ENCODE measurements at regions not wholly inside any gene's neighbourhood (a gene's known extent, or its start where the extent isn't known, plus 50 kb on each side); places are given as distances from the start of the nearest gene placed in this dataset.

DNA sequence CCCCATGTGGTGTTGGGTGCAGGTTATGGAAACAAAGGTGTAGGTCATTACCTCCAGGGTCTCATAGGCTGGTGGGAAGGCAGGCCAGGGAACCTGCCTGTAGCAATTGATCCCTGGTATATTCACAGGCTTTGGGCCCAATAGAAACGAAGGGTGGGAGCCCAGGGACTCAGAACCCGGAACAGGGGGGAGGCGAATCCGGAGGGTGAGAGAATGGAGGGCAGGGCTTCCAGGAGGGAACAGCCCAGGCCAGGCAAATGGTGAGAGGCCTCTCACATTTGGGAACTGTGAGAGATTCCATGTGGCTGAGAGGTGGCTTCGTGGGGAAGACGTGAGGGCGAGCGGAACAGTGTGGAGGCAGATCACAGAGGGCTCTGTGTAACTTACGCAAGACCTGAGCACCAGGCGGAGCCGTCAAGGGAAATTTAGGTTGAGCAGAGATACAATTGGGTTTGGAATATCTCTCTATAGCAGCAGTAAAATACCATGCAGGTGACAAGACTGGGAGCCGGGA, 267.1 kb downstream of the ERMARD start:
- ATAC-seq (replicated peaks; ENCODE audit: extremely low read depth, poor library complexity, severe bottlenecking), result no peak
- no peak for DNase-seq (ENCODE audit: low spot score in 2 of 2)
- H3K36me3 Mint-ChIP-seq (ENCODE audit: insufficient read depth), result no peaks in the 10 kb centered on the region
- H3K27me3 Mint-ChIP-seq, result peaks cover 64% of the 10 kb centered on the region
- H3K27ac Mint-ChIP-seq (ENCODE audit: low read depth), result no peak overlapping the region
- H3K4me1 Mint-ChIP-seq, result no peaks in the 10 kb centered on the region
- no peak overlapping the region for H3K4me3 Mint-ChIP-seq
- H3K9me3 Mint-ChIP-seq, result no peaks in the 10 kb centered on the region

DNA sequence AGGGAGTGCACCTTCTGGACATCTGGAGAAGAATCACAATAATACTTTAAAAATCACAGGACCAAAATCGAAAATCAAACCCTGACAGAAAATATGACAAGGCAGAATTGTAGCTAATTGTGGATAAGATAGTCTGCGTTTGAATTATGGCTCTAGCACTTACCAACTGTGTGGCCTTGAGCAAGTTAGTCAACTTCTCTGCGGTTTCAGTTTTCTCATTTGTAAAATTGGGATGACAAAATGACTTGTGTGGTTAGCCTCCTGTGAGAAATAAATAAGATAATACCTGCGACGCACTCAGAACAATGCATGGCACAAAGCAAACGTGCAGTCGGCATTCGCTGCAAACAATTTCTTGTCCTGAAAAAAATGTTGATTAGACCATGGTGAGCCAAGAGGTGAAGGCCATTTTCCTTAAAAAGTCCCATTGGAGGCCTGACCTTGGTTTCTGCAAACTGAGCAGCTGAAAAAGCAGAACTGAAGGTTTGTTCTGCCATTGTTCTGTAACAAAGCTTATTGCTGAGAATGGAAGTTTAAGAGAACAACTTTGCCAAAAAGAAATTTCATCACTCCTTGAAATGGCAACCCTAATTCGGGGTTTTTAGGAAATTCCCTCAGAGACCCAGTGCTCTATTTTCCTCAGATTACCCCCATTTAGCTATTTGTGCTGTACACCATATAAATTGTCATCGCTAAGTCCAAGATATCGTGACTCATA, 266.3 kb downstream of the ERMARD start:
- ATAC-seq (replicated peaks; ENCODE audit: extremely low read depth, poor library complexity, severe bottlenecking), result no peak
- no peak overlapping the region for H3K4me3 Mint-ChIP-seq
- DNase-seq (ENCODE audit: low spot score in 2 of 2), result no peak
- H3K4me1 Mint-ChIP-seq, result no peaks in the 10 kb centered on the region
- H3K9me3 Mint-ChIP-seq, result no peaks in the 10 kb centered on the region
- peaks cover 64% of the 10 kb centered on the region for H3K27me3 Mint-ChIP-seq
- H3K36me3 Mint-ChIP-seq (ENCODE audit: insufficient read depth), result no peaks in the 10 kb centered on the region
- H3K27ac Mint-ChIP-seq (ENCODE audit: low read depth), result no peak overlapping the region

DNA sequence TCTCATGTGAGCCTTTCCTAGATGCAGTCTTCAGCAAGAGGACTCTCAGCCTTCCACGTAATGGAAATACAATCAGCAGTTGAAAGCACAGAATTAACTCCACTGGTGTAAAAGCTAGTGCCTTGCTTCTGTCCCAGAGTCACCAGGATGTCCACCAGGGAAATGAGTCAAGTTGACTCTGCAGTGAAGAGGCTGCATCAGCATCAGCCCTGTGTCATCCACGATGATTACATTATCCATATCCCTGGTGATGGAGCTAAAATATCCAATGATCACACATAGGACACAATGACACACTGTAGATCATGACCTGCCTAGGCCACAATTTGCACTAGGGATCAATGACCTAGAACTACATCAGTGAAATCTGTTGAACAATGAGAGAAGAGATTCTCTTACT, 262.4 kb downstream of the ERMARD start:
- Mint-ChIP-seq H3K9me3 (no peaks in the 10 kb centered on the region), H3K27ac (ENCODE audit: low read depth) (no peak overlapping the region), H3K27me3 (peaks cover 57% of the 10 kb centered on the region), H3K36me3 (ENCODE audit: insufficient read depth) (no peaks in the 10 kb centered on the region), H3K4me1 (no peaks in the 10 kb centered on the region), H3K4me3 (no peak overlapping the region)
- no peak for DNase-seq (ENCODE audit: low spot score in 2 of 2)
- no peak for ATAC-seq (replicated peaks; ENCODE audit: extremely low read depth, poor library complexity, severe bottlenecking)

DNA sequence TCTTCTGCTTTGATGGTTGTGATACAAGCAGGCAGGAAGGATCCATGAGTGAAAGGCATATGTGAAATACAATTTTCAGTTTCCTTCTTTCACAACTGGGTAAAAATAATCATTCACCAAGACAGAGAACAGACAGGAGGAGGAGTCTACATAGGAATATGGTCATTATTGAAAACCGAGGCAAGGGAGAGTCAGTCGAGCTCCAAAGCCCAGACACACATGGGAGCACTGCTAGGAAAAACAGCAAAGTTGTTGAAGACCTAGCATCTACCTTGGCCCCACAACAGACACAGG, 260.6 kb downstream of the ERMARD start:
- ATAC-seq (replicated peaks; ENCODE audit: extremely low read depth, poor library complexity, severe bottlenecking) (no peak), DNase-seq (ENCODE audit: low spot score in 2 of 2) (no peak)
- Mint-ChIP-seq H3K36me3 (ENCODE audit: insufficient read depth) (no peaks in the 10 kb centered on the region), H3K4me3 (no peak overlapping the region), H3K4me1 (no peaks in the 10 kb centered on the region), H3K9me3 (no peaks in the 10 kb centered on the region), H3K27ac (ENCODE audit: low read depth) (no peak overlapping the region), H3K27me3 (peaks cover 51% of the 10 kb centered on the region)

DNA sequence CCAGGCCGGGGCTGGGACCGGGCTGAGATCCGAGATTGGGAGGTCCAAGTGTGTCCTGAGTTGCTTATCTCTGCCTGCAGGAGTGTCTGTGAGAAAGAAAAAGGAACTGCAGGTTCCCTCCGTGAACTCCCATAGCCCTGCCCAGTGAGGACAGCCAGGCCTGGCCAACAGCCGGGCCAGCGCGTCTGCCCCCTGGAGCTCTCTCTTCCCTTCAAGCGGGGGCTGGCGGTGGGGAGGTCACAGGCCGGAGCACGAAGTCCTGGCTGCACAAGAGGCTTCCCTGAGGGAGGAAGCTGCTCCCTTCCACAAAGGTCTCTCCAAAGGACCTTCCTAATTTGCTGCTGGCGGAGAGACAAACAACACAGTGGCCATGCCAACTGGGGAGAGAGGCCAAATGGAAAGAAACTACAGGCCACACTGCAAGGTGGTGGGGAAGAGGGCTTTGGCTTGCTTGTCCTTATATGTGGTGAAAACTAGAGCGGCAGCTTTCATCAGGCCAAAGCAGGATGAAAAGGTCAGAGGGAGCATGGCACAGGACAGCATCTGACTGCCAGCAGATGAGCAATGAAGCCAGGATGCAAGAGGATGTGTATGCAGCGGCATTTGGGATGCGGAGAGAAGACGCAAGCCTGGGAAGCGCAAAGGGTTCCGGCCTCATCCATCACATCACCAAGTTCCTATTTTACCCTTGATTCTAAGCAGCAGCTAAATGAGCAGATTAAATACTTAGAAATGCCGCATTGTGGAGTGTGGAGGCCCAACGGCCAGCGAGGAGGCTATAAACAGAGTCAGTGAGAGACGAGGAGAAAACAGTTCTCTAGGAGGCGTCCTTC, 260.0 kb downstream of the ERMARD start:
- no peaks in the 10 kb centered on the region for H3K36me3 Mint-ChIP-seq (ENCODE audit: insufficient read depth)
- peaks cover 51% of the 10 kb centered on the region for H3K27me3 Mint-ChIP-seq
- DNase-seq (ENCODE audit: low spot score in 2 of 2) (no peak), ATAC-seq (replicated peaks; ENCODE audit: extremely low read depth, poor library complexity, severe bottlenecking) (no peak)
- no peaks in the 10 kb centered on the region for H3K4me1 Mint-ChIP-seq
- no peaks in the 10 kb centered on the region for H3K9me3 Mint-ChIP-seq
- H3K27ac Mint-ChIP-seq (ENCODE audit: low read depth), result no peak overlapping the region
- no peak overlapping the region for H3K4me3 Mint-ChIP-seq

DNA sequence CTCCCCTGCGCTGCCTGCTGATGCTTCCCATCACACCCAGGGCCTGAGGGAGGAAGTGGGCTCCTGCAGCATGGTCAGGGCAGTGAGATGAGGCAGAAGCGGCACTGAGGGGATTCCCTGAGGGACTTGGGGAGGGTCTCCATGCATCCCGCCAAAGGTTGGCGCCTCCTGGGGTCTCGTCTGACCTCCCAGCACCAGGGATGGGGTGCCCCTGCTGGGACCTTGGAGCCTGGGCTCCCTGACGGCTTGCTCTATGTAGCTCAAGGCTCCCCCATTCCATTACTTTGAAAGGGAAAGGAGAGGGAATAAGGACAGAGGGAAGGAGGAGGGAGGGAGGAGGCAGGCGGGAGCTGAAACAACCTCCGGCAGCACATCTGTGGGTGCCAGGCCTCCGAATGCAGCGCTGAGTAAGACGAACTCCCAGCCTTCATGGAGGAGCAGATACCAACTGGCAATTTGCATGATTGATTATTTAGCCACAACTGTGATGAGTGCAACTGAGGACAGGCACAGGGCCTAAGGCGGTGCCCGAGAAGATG, 259.3 kb downstream of the ERMARD start:
- H3K36me3 Mint-ChIP-seq (ENCODE audit: insufficient read depth), result no peaks in the 10 kb centered on the region
- no peak for ATAC-seq (replicated peaks; ENCODE audit: extremely low read depth, poor library complexity, severe bottlenecking)
- no peaks in the 10 kb centered on the region for H3K4me1 Mint-ChIP-seq
- no peak overlapping the region for H3K4me3 Mint-ChIP-seq
- no peaks in the 10 kb centered on the region for H3K9me3 Mint-ChIP-seq
- H3K27ac Mint-ChIP-seq (ENCODE audit: low read depth), result no peak overlapping the region
- H3K27me3 Mint-ChIP-seq, result peaks cover 51% of the 10 kb centered on the region
- no peak for DNase-seq (ENCODE audit: low spot score in 2 of 2)

DNA sequence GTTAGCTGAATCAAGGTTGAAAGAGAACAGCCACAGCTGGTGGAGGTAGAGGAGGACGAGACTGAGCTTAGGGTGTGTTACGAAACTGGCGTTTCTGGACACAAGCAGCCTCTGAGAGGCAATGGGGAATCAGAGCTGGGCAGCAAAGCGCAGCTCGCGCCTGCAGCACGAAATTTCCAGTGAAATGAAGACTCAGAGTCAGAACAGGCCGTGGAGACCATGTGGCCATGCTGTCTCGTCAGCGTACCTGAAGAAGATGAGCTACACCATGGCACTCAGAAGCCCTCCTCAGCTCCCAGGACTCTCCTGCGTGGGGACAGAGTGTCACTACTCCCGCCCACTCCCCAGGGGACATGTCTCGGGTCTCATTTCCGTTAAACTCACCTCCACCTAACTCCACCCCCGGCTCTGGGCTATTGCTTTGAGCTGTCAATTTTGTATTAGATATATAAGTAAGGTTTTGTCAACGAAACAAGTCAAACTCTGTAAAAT, 256.9 kb downstream of the ERMARD start:
- Mint-ChIP-seq H3K9me3 (peaks cover 6% of the 10 kb centered on the region), H3K27me3 (peaks cover 32% of the 10 kb centered on the region), H3K4me1 (no peaks in the 10 kb centered on the region), H3K36me3 (ENCODE audit: insufficient read depth) (no peaks in the 10 kb centered on the region), H3K4me3 (no peak overlapping the region), H3K27ac (ENCODE audit: low read depth) (no peak overlapping the region)
- no peak for DNase-seq (ENCODE audit: low spot score in 2 of 2)
- no peak for ATAC-seq (replicated peaks; ENCODE audit: extremely low read depth, poor library complexity, severe bottlenecking)

DNA sequence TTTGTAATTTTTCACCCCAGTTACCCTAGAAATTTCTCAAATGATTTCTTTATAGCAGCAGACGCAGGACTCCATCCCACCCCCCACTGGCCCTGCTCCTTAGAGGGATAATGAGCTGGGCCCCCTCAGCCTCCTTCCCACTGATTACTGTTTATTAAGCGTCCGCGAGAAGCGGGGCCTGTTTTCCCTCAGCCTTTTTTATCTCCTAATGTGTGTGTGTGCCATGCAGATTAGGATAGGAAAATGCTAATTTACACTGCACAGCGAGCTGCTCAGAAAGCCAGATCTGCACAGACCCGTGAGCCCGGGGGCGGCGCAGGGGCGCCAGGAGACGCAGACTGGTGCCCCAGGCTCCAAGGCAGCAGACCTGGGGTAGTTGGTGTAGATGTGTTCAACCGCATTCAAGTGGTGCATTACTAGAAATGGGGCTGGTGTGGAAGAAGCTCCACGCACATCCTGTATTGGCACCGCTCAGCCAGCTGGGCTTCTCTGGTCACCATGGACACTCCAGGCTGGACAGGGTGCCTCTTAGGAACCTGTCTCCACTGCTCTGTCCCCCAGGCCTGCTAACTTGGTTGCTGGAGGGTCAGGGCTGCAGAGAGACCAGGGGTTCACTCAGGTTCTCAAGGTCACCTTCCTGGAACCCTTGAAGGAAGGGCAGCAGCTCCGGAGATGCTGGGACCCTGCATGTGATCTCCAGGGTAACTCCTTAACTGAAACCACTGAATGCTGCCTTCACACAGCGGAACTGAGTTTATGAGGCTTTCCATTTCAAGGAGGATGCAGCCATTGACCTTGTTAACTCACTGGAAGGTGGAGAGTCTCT, 256.3 kb downstream of the ERMARD start:
- ATAC-seq (replicated peaks; ENCODE audit: extremely low read depth, poor library complexity, severe bottlenecking), result no peak
- H3K4me3 Mint-ChIP-seq, result no peak overlapping the region
- H3K36me3 Mint-ChIP-seq (ENCODE audit: insufficient read depth), result no peaks in the 10 kb centered on the region
- H3K27me3 Mint-ChIP-seq, result peaks cover 32% of the 10 kb centered on the region
- peaks cover 6% of the 10 kb centered on the region for H3K9me3 Mint-ChIP-seq
- no peak overlapping the region for H3K27ac Mint-ChIP-seq (ENCODE audit: low read depth)
- DNase-seq (ENCODE audit: low spot score in 2 of 2), result no peak
- H3K4me1 Mint-ChIP-seq, result no peaks in the 10 kb centered on the region

DNA sequence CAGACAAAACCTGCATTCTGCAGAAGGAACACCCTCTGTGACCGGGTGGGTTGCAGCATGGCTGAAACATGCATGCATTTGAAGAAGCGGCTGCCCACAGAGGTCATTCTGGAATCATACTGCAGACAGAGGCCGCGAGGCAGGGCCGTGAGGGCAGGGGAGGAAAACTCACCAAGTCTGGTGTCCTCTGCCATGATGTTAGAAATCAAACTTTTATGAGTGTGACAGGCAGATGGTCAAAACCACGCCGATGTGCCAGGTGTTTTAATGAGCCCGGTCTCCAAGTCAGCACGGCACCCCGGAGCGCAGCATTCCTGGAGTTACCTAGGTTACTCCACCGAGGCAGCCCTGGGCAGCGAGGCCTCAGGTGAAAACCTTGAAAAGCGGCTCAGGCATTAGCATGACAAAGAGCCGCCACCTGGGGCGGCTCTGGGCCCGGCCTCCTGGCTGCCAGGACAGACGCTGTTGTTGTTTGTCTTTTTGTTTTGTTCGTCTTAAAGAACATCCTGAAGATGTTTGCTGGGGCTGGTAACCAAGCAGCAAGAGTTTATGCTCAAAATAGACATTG, 255.6 kb downstream of the ERMARD start:
- Mint-ChIP-seq H3K4me1 (no peaks in the 10 kb centered on the region), H3K27ac (ENCODE audit: low read depth) (no peak overlapping the region), H3K9me3 (peaks cover 6% of the 10 kb centered on the region), H3K36me3 (ENCODE audit: insufficient read depth) (no peaks in the 10 kb centered on the region), H3K27me3 (peaks cover 27% of the 10 kb centered on the region), H3K4me3 (no peak overlapping the region)
- DNase-seq (ENCODE audit: low spot score in 2 of 2) (no peak), ATAC-seq (replicated peaks; ENCODE audit: extremely low read depth, poor library complexity, severe bottlenecking) (no peak)

DNA sequence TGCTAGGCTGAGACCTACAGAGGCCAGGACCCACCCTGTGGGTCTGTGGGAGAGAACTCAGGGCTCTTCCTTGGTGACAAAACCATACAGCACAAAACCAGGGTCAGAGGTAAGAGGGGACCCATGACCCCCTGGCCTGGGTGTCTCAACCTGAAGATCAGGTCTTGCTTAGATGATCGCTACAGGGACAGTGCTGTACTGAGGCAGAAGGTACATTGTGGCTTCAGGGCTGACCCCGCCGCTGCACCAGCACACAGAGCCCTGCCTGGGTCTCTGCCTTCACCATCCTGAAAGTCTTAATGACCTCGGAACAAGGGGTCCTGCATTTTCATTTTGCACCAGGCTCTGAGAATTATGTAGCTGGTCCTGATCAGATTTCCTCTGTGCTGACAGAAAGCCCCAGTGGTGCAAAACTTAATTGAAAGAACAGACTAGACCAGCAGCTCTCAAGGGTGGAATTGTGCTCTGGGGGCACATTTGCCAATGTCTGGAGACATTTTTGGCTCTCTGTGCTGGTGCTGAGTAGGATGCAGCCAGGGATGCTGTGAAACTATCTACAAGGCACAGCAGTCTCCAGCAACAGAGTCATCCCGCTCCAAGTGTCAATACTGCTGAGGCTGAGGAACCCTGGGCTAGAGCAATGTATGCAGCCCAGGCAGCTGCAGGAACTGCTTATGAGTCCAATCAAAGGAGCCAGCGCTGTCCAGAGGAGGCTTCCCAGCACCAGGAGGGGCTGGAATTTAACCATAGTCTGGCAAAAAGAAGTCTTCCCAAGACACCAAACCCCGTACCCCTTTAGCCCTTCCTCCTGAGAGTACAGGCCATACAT, 254.9 kb downstream of the ERMARD start:
- Mint-ChIP-seq H3K4me3 (no peak overlapping the region), H3K27me3 (peaks cover 20% of the 10 kb centered on the region), H3K9me3 (peaks cover 6% of the 10 kb centered on the region), H3K4me1 (no peaks in the 10 kb centered on the region), H3K36me3 (ENCODE audit: insufficient read depth) (no peaks in the 10 kb centered on the region), H3K27ac (ENCODE audit: low read depth) (no peak overlapping the region)
- no peak for DNase-seq (ENCODE audit: low spot score in 2 of 2)
- ATAC-seq (replicated peaks; ENCODE audit: extremely low read depth, poor library complexity, severe bottlenecking), result no peak

DNA sequence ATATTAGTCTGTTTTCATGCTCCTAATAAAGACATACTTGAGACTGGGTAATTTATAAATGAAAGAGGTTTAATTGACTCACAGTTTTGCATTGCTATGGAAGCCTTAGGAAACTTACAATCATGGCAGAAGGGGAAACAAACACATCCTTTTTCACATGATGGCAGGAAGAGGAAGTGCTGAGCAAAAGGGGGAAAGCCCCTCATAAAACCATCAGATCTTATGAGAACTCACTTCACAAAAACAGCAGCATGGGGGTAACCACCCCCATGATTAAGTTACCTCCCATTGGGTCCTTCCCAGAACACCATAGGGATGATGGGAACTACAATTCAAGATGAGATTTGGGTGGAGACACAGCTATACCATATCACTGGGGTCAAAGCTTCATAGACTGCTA, 254.2 kb downstream of the ERMARD start:
- H3K27me3 Mint-ChIP-seq, result peaks cover 14% of the 10 kb centered on the region
- H3K27ac Mint-ChIP-seq (ENCODE audit: low read depth), result no peak overlapping the region
- DNase-seq (ENCODE audit: low spot score in 2 of 2), result no peak
- H3K36me3 Mint-ChIP-seq (ENCODE audit: insufficient read depth), result no peaks in the 10 kb centered on the region
- no peak for ATAC-seq (replicated peaks; ENCODE audit: extremely low read depth, poor library complexity, severe bottlenecking)
- H3K4me1 Mint-ChIP-seq, result no peaks in the 10 kb centered on the region
- H3K4me3 Mint-ChIP-seq, result no peak overlapping the region
- peaks cover 6% of the 10 kb centered on the region for H3K9me3 Mint-ChIP-seq
